ENCODE measurements at regions not wholly inside any gene's neighbourhood (a gene's known extent, or its start where the extent isn't known, plus 50 kb on each side); places are given as distances from the start of the nearest gene placed in this dataset.

GRCh38 chr3:66642019-66642418 is 141.2 kb upstream of the LRIG1 start:
- TF ChIP-seq CTCF (conservative IDR thresholded peaks at IDR 0.05; ENCODE audit: low read depth, low read length) (no peak), EZH2phosphoT487 (IDR thresholded peaks at IDR 0.05; ENCODE audit: borderline replicate concordance, low read length) (no peak), EZH2 (IDR thresholded peaks at IDR 0.05; ENCODE audit: low read length, unreplicated experiment) (no peak)
